ENCODE measurements at regions not wholly inside any gene's neighbourhood (a gene's known extent, or its start where the extent isn't known, plus 50 kb on each side); places are given as distances from the start of the nearest gene placed in this dataset.
A peak's percentile ranks its signal among the peaks of the same experiment; 100 is the strongest.
"Not testable (repeated sequence)": the region's sequence is repeated elsewhere in the genome, so short reads cannot be mapped to it uniquely, and the experiment has no call there.

DNA sequence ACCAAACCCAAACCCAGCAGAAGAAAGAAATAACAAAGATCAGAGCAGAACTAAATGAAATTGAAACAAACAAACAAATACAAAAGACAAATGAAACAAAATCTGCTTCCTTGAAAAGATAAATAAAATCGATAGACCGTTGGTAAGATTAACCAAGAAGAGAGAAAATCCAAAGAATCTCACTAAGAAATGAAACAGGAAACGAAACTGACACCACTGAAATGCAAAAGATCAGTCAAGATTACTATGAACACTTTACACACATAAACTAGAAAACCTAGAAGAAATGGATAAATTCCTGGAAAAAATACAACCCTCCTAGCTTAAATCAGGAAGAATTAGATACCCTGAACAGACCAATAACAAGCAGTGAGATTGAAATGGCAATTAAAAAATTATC, 252.1 kb upstream of the SGK1 start:
- ATAC-seq; DNase-seq; intact Hi-C loops (cut with DNase I): not testable (repeated sequence)

DNA sequence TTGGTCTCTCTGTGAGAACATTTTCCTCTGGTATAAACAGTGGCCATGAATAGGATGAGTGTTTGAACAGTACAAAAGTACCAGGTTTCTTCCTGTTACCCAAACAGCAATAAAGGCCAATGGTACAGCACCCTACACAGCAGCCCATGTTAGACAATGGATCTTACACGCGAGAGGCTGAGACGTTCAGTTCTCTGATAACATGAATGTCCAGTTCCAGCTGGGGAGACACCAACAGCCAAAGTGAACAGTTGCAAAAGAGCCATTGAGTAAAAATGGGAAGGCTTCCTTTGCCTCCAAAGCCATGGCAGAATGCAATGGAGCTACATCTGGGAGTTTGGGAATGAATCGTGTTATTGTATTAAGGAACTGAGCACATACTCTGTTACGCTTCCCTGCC, 246.8 kb upstream of the SGK1 start:
- intact Hi-C loops (cut with DNase I) = no loop called here
- ATAC-seq (no peak), DNase-seq (no peak)

DNA sequence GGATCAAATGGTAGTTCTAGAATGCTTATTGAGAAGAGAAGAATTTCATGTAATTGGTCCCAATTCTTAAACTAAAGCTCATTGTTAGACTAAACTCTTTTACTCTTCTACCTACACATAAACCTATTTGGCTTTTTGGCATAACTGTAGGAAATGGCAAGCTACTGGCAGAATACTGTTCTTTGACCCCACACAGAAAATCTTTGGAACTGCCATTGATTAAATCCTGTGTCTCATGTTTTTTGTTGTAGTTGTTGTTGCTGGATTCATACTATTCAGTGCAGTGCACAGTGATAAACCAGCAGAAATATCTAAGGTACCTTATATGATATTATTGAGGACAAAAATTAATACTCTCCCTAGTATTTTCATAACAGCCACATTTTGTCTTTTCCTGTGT, 242.1 kb upstream of the SGK1 start:
- DNase-seq (no peak), ATAC-seq (no peak)
- intact Hi-C loops (cut with DNase I) = no loop called here

DNA sequence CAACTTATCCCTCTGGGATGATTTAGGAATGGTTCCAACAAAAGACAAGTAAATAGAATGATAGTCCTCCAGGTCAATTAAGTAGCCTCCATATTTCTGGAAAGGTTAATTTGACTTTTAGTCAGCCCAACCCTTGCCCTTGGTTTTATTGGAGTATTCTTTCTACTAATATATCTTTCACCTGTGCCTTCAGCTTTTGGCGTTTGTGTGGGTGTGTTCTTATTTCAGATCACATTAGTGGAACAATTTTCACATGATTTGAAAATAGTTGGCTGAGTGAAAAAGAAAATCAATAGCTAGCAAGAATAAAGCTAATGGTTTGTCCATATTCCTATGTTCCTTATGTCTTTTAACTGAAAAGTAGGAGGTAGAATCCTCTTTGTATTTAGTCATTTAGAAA, 239.6 kb upstream of the SGK1 start:
- DNase-seq (no peak), ATAC-seq (no peak)
- intact Hi-C loops (cut with DNase I) = no loop called here

DNA sequence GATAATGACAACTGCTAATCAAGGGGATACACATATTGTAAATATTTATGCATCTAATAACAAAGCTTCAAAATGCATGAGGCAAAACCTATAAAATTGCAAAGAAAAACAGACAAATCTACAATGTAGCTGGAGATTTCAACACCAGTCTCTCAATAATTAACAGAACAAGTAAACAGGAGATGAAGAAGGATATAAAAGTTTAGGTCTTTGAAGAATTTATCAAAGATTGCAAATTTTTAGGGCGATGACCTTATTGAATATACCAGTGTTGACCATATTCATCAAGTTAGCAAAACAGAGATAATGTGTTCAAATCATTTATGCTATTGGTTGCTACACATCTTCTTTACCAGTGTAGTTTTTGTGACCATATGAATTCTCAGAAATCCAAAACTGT, 237.8 kb upstream of the SGK1 start:
- ATAC-seq (no peak), DNase-seq (no peak)
- intact Hi-C loops (cut with DNase I) = no loop called here

DNA sequence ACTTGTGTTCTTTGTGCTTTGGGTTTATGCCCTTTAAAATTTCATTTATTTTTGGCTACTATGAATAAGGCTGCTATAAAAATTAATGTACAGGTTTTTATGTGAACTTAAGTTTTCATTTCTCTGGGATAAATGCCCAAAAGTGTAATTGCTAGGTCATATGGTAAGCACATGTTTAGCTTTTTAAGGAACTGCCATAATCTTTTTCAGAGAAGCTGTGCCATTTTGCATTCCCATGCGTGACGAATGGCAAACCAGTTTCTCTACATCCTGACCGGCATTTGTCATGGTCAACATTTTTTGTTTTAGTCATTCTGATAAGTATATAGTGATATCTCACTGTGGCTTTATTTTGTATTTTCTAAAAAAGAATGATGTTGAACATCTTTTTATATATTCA, 236.0 kb upstream of the SGK1 start:
- ATAC-seq (no peak), DNase-seq (no peak)
- intact Hi-C loops (cut with DNase I) = no loop called here

DNA sequence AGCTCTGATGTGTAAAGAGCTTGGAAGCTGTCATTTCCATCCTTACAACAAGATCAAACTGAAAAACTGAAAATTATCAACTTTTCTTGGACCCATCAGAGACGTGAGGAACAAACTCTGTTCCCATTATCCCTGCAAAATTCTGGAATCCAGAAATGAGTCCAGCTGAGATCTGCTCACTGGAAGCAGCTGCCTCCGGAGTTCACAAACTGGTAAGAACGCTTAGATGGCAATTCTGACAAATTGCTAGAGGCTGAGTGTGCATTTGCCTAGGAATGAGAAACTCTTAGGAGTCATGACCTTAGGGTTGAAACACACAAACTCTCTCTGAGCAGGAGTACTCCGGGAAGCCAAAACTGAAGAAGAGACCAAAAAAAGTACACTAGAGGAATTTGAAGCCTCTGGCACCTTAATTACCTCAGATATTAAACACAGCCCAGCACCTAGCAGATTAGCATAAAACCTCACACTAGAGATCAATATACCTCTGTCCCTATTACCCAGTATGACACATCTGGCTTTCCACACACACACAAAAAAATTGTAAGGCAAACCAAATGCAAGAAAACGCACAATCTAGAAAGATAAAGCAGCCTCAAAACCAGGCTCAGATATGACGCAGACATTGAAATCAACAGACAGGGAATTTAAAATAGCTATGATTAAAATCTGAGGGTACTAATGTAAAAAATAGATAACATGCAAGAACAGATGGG, 233.5 kb upstream of the SGK1 start:
- intact Hi-C loops (cut with DNase I) = no loop called here
- ATAC-seq (peak; percentile 27 to 72), DNase-seq (no peak)

DNA sequence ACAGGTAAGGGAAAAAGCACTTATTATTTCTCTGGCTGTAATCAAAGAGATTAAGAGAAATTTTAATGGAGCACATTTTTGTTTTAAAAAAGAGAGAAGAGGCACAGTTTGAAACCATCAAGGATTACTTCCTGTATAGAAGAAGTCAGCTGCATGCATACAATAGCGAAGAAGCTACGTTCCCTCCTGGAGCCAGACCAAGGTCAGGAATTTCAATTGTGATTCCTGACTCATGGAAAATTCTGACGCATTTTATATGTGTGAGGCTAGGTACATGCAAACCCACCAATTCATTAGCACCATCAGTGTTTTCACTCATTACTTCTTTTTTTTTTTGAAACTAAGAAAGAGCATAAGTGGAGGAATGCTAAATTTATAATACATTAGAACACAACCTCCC, 232.7 kb upstream of the SGK1 start:
- intact Hi-C loops (cut with DNase I) = no loop called here
- ATAC-seq (no peak), DNase-seq (no peak)

DNA sequence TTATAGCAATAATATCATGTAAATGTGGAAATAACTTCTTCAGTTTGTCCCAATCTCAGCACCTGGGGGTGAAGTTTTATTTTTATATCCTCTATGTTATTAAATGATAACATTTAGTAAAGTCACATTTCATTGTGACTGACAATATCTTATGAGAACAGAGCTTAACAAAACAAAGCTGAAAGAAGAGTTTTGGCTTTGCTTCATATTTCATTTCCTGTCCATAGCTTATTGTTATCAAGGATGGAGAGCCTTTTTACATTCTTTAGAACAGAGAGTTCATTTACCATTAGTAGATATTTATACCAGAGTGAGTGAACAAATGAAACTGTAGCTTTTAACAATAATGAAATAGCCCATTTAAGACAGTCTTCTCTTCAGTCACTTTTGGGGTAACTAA, 231.9 kb upstream of the SGK1 start:
- intact Hi-C loops (cut with DNase I) = no loop called here
- no peak for ATAC-seq
- DNase-seq = no peak

DNA sequence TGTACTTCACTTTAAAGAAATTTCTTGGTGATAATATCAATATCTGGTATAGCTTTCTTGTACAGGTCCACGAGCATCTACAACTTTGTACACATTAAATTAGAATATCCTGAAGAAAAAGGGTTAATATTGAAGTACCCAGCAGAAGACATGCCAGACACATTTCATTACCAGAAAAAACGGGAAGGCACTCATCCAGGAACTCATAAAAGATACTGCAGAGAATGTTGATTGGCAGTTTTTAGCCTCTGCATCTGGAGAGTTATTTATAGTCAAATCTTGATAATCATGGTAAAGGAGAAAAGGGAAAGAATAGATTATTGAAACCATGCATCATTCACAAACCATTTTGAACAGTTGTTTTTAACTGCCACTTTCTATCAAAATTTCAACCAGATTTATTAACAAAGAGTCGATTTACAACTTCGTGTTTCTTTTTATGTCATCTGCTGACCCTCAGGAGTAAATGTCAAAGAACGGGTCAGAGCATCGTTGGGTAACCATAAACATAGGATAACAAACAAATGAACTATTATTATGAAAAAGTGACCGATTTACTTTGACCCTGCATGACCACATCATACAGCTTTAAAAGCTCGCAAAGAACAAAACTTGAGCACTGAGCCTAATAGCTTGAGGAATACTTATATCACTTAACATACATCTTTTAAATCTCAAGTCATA, 229.2 kb upstream of the SGK1 start:
- no peak for DNase-seq
- peak in 1 of 2 donors; percentile 55 for ATAC-seq
- intact Hi-C loops (cut with DNase I) = no loop called here

DNA sequence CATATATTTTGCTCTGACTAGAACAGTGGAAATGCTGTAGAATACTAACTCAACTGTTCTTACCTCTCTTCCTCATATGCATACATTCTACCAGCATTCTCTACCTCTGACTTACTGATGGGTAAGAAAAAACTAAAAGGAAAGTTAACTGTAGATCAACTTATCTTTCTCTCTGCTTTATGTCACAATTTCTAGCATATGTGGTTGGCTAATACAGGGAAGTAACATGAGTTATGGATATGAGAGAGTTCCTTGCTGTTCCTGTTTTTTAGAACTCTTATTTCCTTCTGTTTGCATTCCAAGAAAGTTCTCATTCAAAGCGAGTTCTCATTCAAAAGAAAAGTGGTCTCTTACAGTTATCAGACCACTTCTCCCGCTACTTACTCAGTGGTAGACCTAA, 226.8 kb upstream of the SGK1 start:
- DNase-seq = no peak
- ATAC-seq = no peak
- intact Hi-C loops (cut with DNase I) = no loop called here

DNA sequence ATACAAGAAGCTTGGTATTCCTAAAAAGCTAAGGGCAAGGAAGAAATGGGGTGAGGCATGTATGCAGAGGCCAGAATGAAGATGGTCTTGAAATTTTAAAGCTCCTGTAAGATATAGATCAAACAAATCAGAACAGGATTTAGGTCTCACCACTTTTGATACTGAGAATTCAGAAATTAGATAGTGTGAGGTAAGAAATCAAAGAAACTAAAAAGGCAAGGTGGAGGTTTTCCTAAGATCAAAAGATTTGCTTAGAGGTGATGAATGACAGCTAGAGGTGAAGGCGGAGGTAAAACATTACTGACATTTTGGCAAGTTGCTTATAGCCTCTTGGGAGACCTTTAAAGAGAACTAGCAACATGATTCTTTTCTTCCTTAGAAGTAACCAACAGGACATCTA, 225.2 kb upstream of the SGK1 start:
- intact Hi-C loops (cut with DNase I) = no loop called here
- ATAC-seq (no peak), DNase-seq (no peak)

DNA sequence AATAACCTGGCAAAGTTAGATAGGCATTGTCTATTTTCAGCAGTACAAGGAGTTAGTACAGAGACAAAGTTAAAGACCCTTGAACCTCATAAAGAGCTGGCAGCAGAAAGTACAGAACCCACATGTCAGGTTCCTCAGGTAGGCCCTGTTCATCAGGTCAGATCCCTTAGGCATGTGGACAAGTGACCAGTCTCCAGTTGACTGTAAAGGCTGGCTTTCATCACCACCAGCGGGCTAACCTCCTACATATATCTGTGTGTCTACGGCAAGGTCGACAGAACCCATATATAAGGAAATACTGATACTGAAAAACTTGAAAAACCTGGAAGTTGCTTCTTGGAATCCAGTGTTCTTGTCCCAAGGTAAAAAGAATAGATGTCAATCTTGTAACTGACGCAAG, 223.1 kb upstream of the SGK1 start:
- ATAC-seq = no peak
- intact Hi-C loops (cut with DNase I) = no loop called here
- no peak for DNase-seq

DNA sequence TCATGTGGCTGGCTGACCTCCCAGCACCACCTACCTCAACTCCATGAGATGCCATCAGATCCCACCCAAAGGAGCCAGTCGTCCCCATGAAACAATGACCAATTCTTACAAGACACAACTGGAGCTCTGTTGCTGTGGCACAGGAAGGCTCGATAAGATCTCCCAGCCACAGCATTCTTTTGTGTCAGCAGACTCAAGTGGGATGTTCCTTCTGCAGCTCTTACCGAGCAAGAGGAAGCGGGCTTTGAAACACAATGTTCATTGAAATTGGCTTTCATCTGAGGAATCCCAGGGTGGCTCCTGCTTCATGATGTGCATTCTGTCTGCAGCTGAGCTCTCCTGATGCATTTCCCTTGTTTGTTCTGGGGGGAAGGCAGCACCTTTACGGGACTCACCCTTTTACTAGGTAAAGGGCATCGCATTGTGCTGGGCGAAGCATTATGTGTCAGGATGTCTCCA, 222.0 kb upstream of the SGK1 start:
- ATAC-seq (peak; percentile 64 to 75), DNase-seq (no peak)
- intact Hi-C loops (cut with DNase I) = no loop called here

DNA sequence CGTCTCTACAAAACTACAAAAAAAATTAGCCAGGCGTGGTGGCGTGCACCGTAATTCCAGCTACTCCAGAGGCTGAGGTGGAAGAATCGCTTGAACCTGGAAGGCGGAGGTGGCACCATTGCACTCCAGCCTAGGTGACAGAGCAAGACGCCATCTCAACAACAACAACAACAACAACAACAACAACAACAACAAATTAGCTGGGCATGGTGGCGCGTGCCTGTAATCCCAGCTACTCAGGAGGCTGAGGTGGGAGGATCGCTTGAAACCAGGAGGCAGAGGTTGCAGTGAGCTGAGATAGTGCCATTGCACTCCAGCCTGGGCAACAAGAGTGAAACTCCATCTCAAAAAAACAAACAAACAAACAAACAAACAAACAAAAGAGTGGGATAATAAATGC, 219.9 kb upstream of the SGK1 start:
- intact Hi-C loops (cut with DNase I); DNase-seq; ATAC-seq: not testable (repeated sequence)

DNA sequence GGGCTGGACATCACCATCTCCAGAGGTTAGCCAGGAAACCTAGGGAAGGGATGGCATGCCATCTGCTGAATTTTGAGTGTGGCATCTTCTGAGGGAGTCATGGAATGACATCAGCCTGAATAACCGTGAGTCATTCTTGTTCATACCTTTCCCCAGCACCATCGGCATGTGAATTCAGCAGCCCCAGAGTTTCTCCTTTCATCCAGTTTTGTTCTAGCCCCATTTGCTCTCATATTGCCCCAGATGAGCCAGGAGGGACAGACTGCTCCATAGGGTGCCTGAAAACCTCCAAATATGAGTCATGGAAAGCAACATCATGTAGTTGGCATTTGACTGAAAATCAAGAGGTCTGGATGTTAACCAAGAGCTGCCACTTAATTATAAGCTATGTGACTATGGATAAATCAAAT, 219.2 kb upstream of the SGK1 start:
- peak in 1 of 2 donors; percentile 39 for ATAC-seq
- DNase-seq = no peak
- intact Hi-C loops (cut with DNase I) = no loop called here

DNA sequence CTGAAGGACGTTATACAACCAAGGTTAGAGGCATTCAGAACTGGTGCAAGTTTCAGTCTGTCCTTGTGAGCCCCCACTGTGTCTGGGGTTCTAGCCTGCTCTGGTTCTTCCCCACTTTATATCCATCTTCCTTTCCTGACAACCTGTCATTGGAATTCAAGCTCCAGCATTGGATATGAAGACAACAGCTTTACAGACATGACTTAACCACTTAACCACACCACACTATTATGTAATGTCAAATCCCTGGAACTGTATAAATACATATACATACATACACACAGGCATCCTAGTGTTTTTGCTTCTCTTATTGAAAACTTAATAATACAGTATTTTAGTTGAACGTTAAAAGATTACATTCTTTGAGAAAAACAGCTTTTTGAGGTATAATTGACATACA, 217.9 kb upstream of the SGK1 start:
- intact Hi-C loops (cut with DNase I) = no loop called here
- DNase-seq (no peak), ATAC-seq (no peak)

DNA sequence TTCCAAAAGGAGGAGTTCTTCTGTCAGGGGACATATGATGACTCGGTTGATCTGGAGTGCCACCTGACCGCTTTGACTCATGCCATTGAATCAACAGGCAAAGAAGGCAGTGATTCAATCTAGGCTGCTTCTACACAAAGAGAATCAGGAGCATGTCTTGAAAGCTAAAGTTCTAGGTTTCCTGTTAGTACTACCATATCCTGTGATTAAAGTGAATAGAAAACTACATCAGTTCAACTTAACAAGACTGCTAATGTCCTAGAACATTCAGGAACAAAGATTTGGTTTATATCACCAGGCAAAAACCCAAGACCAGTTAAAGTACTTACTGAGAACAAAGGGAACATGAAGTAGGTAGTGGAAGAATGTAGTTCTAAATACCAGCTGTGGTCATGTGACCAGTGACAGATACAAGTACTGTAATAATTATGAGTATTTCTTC, 216.8 kb upstream of the SGK1 start:
- DNase-seq (no peak), ATAC-seq (no peak)
- intact Hi-C loops (cut with DNase I) = no loop called here

DNA sequence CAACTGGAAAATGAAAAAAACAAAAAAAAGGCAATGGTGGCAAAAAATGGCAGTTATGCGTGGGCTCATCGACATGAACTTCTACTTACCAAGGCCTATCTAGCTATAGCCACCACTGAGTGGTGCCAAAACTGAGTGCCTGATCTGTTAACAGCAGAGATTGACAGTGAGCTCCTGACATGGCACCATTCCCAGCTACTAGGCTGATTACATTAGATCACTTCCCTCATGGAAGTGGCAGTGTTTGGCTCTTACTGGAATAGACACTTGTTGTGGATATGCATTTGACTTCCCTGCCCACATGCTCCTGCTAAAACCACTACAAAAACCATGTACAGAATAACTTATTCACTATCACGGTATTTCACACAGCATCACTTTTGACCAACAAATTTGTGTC, 216.1 kb upstream of the SGK1 start:
- ATAC-seq (peak; percentile 23 to 63), DNase-seq (peak; percentile 36)
- intact Hi-C loops (cut with DNase I) = no loop called here

DNA sequence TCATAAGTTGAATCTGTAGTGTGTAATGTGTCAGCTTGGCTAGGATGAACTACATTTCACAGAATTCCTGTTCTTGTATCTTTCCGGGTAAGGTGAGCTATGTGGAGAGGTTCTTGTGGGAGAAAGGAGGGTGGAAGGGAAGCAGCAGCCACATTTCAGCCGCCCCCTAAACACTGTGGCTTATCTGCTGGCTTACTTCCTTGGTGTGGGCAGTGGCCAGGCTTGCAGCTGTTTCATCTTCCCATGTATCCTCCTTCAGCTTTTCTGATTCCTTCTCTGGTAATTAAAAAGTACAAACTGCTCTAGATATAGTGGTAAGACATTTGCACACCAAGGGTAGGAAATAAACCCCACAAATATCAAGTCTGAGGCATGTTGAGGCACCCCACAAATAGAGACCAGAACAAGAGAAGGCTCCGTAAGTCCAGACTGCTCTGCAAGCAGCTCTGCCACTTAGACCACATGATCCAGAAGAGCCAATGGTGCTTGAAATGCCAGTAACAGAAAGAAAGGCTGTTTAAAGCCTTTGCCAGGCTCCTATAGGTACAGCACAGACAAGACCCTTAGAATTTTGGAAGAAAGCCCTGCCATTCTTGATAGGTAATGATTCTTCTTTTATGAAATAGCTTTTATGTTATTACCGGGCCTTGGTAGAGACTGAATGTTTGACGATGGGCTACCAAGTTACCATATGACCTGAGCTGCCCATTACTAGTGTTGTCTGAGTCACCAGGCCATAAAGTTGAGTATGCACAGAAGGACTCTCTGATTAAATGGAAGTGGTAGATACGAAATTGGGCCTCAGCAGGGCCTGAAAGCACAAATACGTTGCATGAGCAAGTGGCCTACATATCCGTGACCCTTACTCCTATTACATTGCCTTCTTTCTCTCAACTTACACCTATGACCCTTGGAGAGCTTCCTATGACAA, 215.0 kb upstream of the SGK1 start:
- DNase-seq = no peak
- intact Hi-C loops (cut with DNase I) = no loop called here
- peak in 1 of 2 donors; percentile 16 for ATAC-seq

All from left cardiac atrium (tissue), 4 donors.